ENCODE measurements at regions not wholly inside any gene's neighbourhood (a gene's known extent, or its start where the extent isn't known, plus 50 kb on each side); places are given as distances from the start of the nearest gene placed in this dataset.

- DNase-seq, result no peak
Observed at GRCh38 chr2:57726294-57726693, 320.3 kb upstream of the VRK2 start.

- DNase-seq, result no peak
Observed at GRCh38 chr2:57728691-57729090, 317.9 kb upstream of the VRK2 start.

- no peak for DNase-seq
Observed at GRCh38 chr2:57733956-57734355, 312.6 kb upstream of the VRK2 start.

- DNase-seq, result no peak
Observed at GRCh38 chr2:57740891-57741290, 305.7 kb upstream of the VRK2 start.

GRCh38 chr2:57753636-57754035 lies 293.0 kb upstream of the VRK2 start:
- DNase-seq, result no peak

- DNase-seq, result no peak
Observed at GRCh38 chr2:57758686-57759085, 287.9 kb upstream of the VRK2 start.

- no peak for DNase-seq
Observed at GRCh38 chr2:57759131-57759530, 287.5 kb upstream of the VRK2 start.

GRCh38 chr2:57759822-57760300 lies 286.7 kb upstream of the VRK2 start:
- peak; percentile 81 for DNase-seq

GRCh38 chr2:57760381-57760801 lies 286.2 kb upstream of the VRK2 start:
- no peak for DNase-seq

- no peak for DNase-seq
Observed at GRCh38 chr2:57776916-57777315, 269.7 kb upstream of the VRK2 start.

- DNase-seq, result no peak
Observed at GRCh38 chr2:57782587-57782986, 264.0 kb upstream of the VRK2 start.

- no peak for DNase-seq
Observed at GRCh38 chr2:57793310-57793709, 253.3 kb upstream of the VRK2 start.

GRCh38 chr2:57796527-57796926 lies 250.1 kb upstream of the VRK2 start:
- peak; percentile 61 for DNase-seq

GRCh38 chr2:57798346-57798745 lies 248.3 kb upstream of the VRK2 start:
- DNase-seq, result no peak

GRCh38 chr2:57802243-57802642 lies 244.4 kb upstream of the VRK2 start:
- no peak for DNase-seq

- DNase-seq, result no peak
Observed at GRCh38 chr2:57804971-57805370, 241.6 kb upstream of the VRK2 start.

GRCh38 chr2:57806449-57806968 lies 240.1 kb upstream of the VRK2 start:
- no peak for DNase-seq

GRCh38 chr2:57809230-57809629 lies 237.4 kb upstream of the VRK2 start:
- no peak for DNase-seq

- no peak for DNase-seq
Observed at GRCh38 chr2:57821088-57821487, 225.5 kb upstream of the VRK2 start.

- DNase-seq, result no peak
Observed at GRCh38 chr2:57828221-57828620, 218.4 kb upstream of the VRK2 start.

- no peak for DNase-seq
Observed at GRCh38 chr2:57834666-57835065, 211.9 kb upstream of the VRK2 start.

- DNase-seq, result peak; percentile 86
Observed at GRCh38 chr2:57842531-57842930, 204.1 kb upstream of the VRK2 start.

- no peak for DNase-seq
Observed at GRCh38 chr2:57843158-57843557, 203.4 kb upstream of the VRK2 start.

GRCh38 chr2:57848723-57849122 lies 197.9 kb upstream of the VRK2 start:
- DNase-seq, result no peak

- no peak for DNase-seq
Observed at GRCh38 chr2:57849843-57850242, 196.8 kb upstream of the VRK2 start.

All from HCEC 1CT (cell line).